NT2/D1 (cell line): ENCODE measurements at regions not wholly inside any gene's neighbourhood (a gene's known extent, or its start where the extent isn't known, plus 50 kb on each side); places are given as distances from the start of the nearest gene placed in this dataset.

Source experiments
- SUZ12 ChIP-seq: IDR thresholded peaks from 2 replicates; pipeline ENCODE4 v1.6.1; 2011; ENCODE audit not compliant: insufficient read length, insufficient read depth; ENCODE audit errors: extremely low read depth
- YY1 ChIP-seq: IDR thresholded peaks from 2 replicates; pipeline ENCODE4 v1.6.1; 2011; ENCODE audit not compliant: insufficient read length, insufficient read depth
- ZNF274 ChIP-seq: IDR thresholded peaks from 2 replicates; pipeline ENCODE4 v1.6.1; 2011; ENCODE audit warnings: mild to moderate bottlenecking, low read depth, low read length

GRCh38 chr4:175873707-175874106 lies 61.6 kb upstream of the GPM6A start:
- TF ChIP-seq ZNF274 (no peak), YY1 (no peak), SUZ12 (no peak)
